Adrenal gland (tissue), 5 donors: ENCODE measurements at regions not wholly inside any gene's neighbourhood (a gene's known extent, or its start where the extent isn't known, plus 50 kb on each side); places are given as distances from the start of the nearest gene placed in this dataset.

Experiments used
- POLR2A ChIP-seq, 2 donors: fragments of 450-650 bp; IDR thresholded peaks; one replicate each; pipeline ENCODE4 v1.6.1; 2017; ENCODE audit warnings: antibody characterized with exemption in 2 of 2, mild to moderate bottlenecking in 2 of 2, moderate library complexity in 1 of 2
- TF ChIP-seq, protein P1 (sequence below), 6 experiments: fragments of 450-650 bp in 4 of 6; fragments of 200-600 bp in 2 of 6; sonication (generic) in 1 of 6; IDR thresholded peaks; 1 replicate in 5 of 6; 2 replicates in 1 of 6; pipeline versions ENCODE4 v1.5.1 to v1.8.0; 2016 to 2021; ENCODE audit warnings: antibody characterized with exemption in 6 of 6, mild to moderate bottlenecking in 2 of 6, moderate library complexity in 1 of 6
- donor health status: DM: no; HTN: no; CAD: no.

DNA sequence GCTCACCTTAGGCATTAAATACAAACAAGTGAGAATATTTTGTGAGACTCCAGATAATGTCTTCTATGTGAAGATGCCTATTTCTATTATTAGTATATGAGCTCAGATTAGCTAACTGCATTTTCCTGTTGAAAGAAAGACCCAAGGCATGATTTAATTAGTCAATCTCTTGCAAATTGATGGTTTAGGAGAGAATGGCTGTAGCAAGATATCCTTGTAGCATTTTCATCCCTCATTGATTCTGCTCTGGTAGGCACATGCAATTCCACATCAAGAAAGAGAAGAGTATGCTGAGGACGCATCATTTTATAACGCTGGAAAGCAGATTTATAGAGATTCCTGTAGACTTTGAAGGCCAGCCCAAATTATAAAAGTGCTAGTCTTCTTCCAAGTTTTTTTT, 332.0 kb downstream of the SOX11 start:
- TF ChIP-seq POLR2A (IDR thresholded peaks at IDR 0.05), result no peak
- TF ChIP-seq, protein P1, sequence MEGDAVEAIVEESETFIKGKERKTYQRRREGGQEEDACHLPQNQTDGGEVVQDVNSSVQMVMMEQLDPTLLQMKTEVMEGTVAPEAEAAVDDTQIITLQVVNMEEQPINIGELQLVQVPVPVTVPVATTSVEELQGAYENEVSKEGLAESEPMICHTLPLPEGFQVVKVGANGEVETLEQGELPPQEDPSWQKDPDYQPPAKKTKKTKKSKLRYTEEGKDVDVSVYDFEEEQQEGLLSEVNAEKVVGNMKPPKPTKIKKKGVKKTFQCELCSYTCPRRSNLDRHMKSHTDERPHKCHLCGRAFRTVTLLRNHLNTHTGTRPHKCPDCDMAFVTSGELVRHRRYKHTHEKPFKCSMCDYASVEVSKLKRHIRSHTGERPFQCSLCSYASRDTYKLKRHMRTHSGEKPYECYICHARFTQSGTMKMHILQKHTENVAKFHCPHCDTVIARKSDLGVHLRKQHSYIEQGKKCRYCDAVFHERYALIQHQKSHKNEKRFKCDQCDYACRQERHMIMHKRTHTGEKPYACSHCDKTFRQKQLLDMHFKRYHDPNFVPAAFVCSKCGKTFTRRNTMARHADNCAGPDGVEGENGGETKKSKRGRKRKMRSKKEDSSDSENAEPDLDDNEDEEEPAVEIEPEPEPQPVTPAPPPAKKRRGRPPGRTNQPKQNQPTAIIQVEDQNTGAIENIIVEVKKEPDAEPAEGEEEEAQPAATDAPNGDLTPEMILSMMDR (IDR thresholded peaks at IDR 0.05), result no peak
